Panc1 (cell line): ENCODE measurements at regions not wholly inside any gene's neighbourhood (a gene's known extent, or its start where the extent isn't known, plus 50 kb on each side); places are given as distances from the start of the nearest gene placed in this dataset.

ENCODE experiments used
- ATAC-seq: fragments of 200-7000 bp; cut with Tn5 transposase; 2 replicates; pipeline ENCODE4 v1.9.1; 2020; ENCODE audit warnings: mild to moderate bottlenecking, moderate library complexity
- BruUV-seq: library from RNA; stranded (reverse); fragments of 400-500 nt; replicated peaks from 2 replicates; lab custom pipeline; 2021; lab: Mats Ljungman, UMichigan
- CTCF ChIA-PET: fragments of 300-600 bp; sonication (Branson Sonifier 250); formaldehyde crosslinking; loops from one replicate; lab custom pipeline; 2022; ENCODE audit warnings: antibody characterized with exemption; lab: Charles Lee
- POLR2A ChIA-PET: fragments of 300-600 bp; sonication (Branson Sonifier 250); formaldehyde crosslinking; loops from one replicate; lab custom pipeline; 2022; ENCODE audit warnings: antibody characterized with exemption; lab: Charles Lee
- DNase-seq: peaks from one replicate; pipeline ENCODE4 v3.0.0-alpha.2; 2010; ENCODE audit warnings: low read depth, low spot score
- H3K27ac ChIP-seq: 2 replicates; pipeline ENCODE4 v1.5.1; 2011; ENCODE audit warnings: mild to moderate bottlenecking, low read length, inconsistent platforms
- H3K27me3 ChIP-seq: fragments of 200-500 bp; sonication (Bioruptor generic); 2 replicates; pipeline ENCODE4 v1.6.0; 2014; ENCODE audit warnings: low read length, inconsistent platforms; ENCODE audit not compliant: control insufficient read depth, insufficient read depth
- H3K36me3 ChIP-seq: fragments of 200-500 bp; sonication (Bioruptor generic); 2 replicates; pipeline ENCODE4 v1.5.1; 2014; ENCODE audit warnings: inconsistent platforms, mild to moderate bottlenecking, low read length, moderate library complexity; ENCODE audit not compliant: control insufficient read depth, insufficient read depth
- H3K4me1 ChIP-seq: 2 replicates; pipeline ENCODE4 v1.5.1; 2011; ENCODE audit warnings: inconsistent platforms, mild to moderate bottlenecking, low read length, moderate library complexity; ENCODE audit not compliant: control insufficient read depth, insufficient read depth
- H3K4me3 ChIP-seq, 2 experiments: 2 replicates each; pipeline ENCODE4 v1.5.1; 2011 to 2012; ENCODE audit warnings: low read depth in 2 of 2, low read length in 2 of 2, mild to moderate bottlenecking in 2 of 2, inconsistent platforms in 1 of 2, moderate library complexity in 1 of 2
- H3K9me3 ChIP-seq: fragments of 200-500 bp; sonication (Bioruptor generic); 2 replicates; pipeline ENCODE4 v1.5.1; 2014; ENCODE audit warnings: low read depth, mild to moderate bottlenecking, inconsistent platforms, low read length, moderate library complexity; ENCODE audit not compliant: control insufficient read depth, insufficient read depth
- CTCF ChIP-seq: fragments of 450-650 bp; IDR thresholded peaks from 2 replicates; pipeline ENCODE4 v1.5.1; 2017; ENCODE audit warnings: mild to moderate bottlenecking
- POLR2AphosphoS5 ChIP-seq: IDR thresholded peaks from 2 replicates; pipeline ENCODE4 v1.6.1; 2012; ENCODE audit warnings: mild to moderate bottlenecking, low read depth, low read length, moderate library complexity
- REST ChIP-seq, 2 experiments: IDR thresholded peaks; 2 replicates each; pipeline ENCODE4 v1.6.1; 2011 to 2012; ENCODE audit warnings: low read depth in 2 of 2, control low read depth in 1 of 2, low read length in 1 of 2, mild to moderate bottlenecking in 1 of 2, moderate library complexity in 1 of 2; ENCODE audit not compliant: insufficient read depth in 1 of 2
- SIN3A ChIP-seq: IDR thresholded peaks from 2 replicates; pipeline ENCODE4 v1.6.1; 2012; ENCODE audit warnings: low read depth, mild to moderate bottlenecking, low read length, moderate library complexity, borderline replicate concordance; ENCODE audit not compliant: insufficient read depth
- TCF7L2 ChIP-seq: IDR thresholded peaks from 2 replicates; pipeline ENCODE4 v1.6.1; 2011; ENCODE audit warnings: mild to moderate bottlenecking, low read depth, low read length, inconsistent platforms
- in situ Hi-C: cut with HindIII; loops from 2 replicates; pipeline ENCODE4 v1.10.0; 2016; ENCODE audit warnings: low sequenced_read_pairs, low pct_unique_long_range_greater_than_20kb
- intact Hi-C: fragments of 100-400 bp; cut with micrococcal nuclease; formaldehyde crosslinking; loops from one replicate; pipeline ENCODE4 v1.10.0; 2022; ENCODE audit not compliant: unreplicated experiment

GRCh38 chrX:139293991-139294390 lies 236.5 kb upstream of the F9 start:
- Histone ChIP-seq H3K27ac (no peak overlapping the region), H3K4me3 (no peak overlapping the region), H3K9me3 (no peaks in the 10 kb centered on the region), H3K4me1 (no peaks in the 10 kb centered on the region), H3K36me3 (no peaks in the 10 kb centered on the region), H3K27me3 (no peaks in the 10 kb centered on the region)
- ChIA-PET CTCF (no interaction called here), POLR2A (no interaction called here)
- DNase-seq (no peak), ATAC-seq (no peak)
- TF ChIP-seq REST (IDR thresholded peaks at IDR 0.05; ENCODE audit: insufficient read depth in 1 of 2, low read depth in 2 of 2, low read length in 1 of 2) (no peak), SIN3A (no peak), POLR2AphosphoS5 (no peak), TCF7L2 (no peak), CTCF (no peak)
- no TSS peak for BruUV-seq
- in situ Hi-C loops, result no loop called here
- intact Hi-C loops, result no loop called here

GRCh38 chrX:139290310-139290709 lies 240.2 kb upstream of the F9 start:
- TF ChIP-seq POLR2AphosphoS5, result no peak
- TF ChIP-seq SIN3A, result no peak
- TF ChIP-seq REST (IDR thresholded peaks at IDR 0.05; ENCODE audit: insufficient read depth in 1 of 2, low read depth in 2 of 2, low read length in 1 of 2), result no peak
- no peak for TF ChIP-seq TCF7L2
- TF ChIP-seq CTCF, result no peak
- Histone ChIP-seq H3K4me3 (no peak overlapping the region), H3K27me3 (no peaks in the 10 kb centered on the region), H3K36me3 (no peaks in the 10 kb centered on the region), H3K9me3 (no peaks in the 10 kb centered on the region), H3K4me1 (no peaks in the 10 kb centered on the region), H3K27ac (no peak overlapping the region)
- BruUV-seq, result no TSS peak
- ChIA-PET POLR2A (no interaction called here), CTCF (no interaction called here)
- ATAC-seq (no peak), DNase-seq (no peak)
- intact Hi-C loops (no loop called here), in situ Hi-C loops (no loop called here)
